Osteocyte (in vitro differentiated cells): ENCODE measurements at regions not wholly inside any gene's neighbourhood (a gene's known extent, or its start where the extent isn't known, plus 50 kb on each side); places are given as distances from the start of the nearest gene placed in this dataset.
A peak's percentile ranks its signal among the peaks of the same experiment; 100 is the strongest.

ENCODE experiments used
- DNase-seq: peaks from one replicate; pipeline ENCODE4 v3.0.0; 2021; ENCODE audit warnings: mixed read lengths; ENCODE audit not compliant: unreplicated experiment; ENCODE audit errors: extremely low spot score
- H3K27ac Mint-ChIP-seq: one replicate; pipeline ENCODE4 v1.8.0; 2021; ENCODE audit warnings: mild to moderate bottlenecking, mixed read lengths; ENCODE audit not compliant: unreplicated experiment
- H3K27me3 Mint-ChIP-seq: one replicate; pipeline ENCODE4 v1.8.0; 2021; ENCODE audit warnings: mixed read lengths; ENCODE audit not compliant: unreplicated experiment
- H3K36me3 Mint-ChIP-seq: one replicate; pipeline ENCODE4 v1.8.0; 2021; ENCODE audit warnings: mixed read lengths; ENCODE audit not compliant: unreplicated experiment
- H3K4me1 Mint-ChIP-seq: one replicate; pipeline ENCODE4 v1.8.0; 2021; ENCODE audit warnings: mixed read lengths; ENCODE audit not compliant: unreplicated experiment
- H3K4me3 Mint-ChIP-seq: one replicate; pipeline ENCODE4 v1.8.0; 2021; ENCODE audit warnings: mild to moderate bottlenecking, moderate library complexity, mixed read lengths; ENCODE audit not compliant: unreplicated experiment
- H3K9me3 Mint-ChIP-seq: one replicate; pipeline ENCODE4 v1.8.0; 2021; ENCODE audit warnings: mixed read lengths; ENCODE audit not compliant: unreplicated experiment
- TF ChIP-seq, protein P1 (sequence below): fragments of 200-600 bp; sonication (generic); IDR thresholded peaks from 2 replicates; pipeline ENCODE4 v1.5.0; 2021; ENCODE audit warnings: antibody characterized with exemption, mild to moderate bottlenecking, moderate library complexity

DNA sequence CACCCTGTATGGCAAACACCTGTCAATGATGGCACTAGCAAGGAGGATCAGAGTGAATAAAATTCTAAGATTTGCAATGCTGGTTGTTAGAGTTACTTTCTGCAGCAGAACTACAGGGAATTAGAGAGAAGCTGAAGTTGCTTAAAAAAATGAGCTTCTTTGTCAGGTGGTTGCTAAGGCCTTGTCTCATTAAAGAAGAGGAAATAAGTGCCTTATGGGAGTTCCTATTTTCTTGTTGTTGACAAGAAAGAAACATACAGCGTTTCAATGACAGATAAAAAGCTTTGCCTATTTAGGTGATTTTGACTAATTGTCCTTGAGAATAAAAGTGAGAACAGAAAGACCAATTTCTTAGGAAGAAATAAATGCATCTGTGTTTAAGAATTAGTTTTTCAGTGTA lies 106.0 kb upstream of the ARHGAP24 start:
- no peak overlapping the region for H3K4me3 Mint-ChIP-seq
- no peak for DNase-seq
- H3K4me1 Mint-ChIP-seq = no peaks in the 10 kb centered on the region
- H3K27ac Mint-ChIP-seq = no peak overlapping the region
- no peaks in the 10 kb centered on the region for H3K36me3 Mint-ChIP-seq
- TF ChIP-seq, protein P1, sequence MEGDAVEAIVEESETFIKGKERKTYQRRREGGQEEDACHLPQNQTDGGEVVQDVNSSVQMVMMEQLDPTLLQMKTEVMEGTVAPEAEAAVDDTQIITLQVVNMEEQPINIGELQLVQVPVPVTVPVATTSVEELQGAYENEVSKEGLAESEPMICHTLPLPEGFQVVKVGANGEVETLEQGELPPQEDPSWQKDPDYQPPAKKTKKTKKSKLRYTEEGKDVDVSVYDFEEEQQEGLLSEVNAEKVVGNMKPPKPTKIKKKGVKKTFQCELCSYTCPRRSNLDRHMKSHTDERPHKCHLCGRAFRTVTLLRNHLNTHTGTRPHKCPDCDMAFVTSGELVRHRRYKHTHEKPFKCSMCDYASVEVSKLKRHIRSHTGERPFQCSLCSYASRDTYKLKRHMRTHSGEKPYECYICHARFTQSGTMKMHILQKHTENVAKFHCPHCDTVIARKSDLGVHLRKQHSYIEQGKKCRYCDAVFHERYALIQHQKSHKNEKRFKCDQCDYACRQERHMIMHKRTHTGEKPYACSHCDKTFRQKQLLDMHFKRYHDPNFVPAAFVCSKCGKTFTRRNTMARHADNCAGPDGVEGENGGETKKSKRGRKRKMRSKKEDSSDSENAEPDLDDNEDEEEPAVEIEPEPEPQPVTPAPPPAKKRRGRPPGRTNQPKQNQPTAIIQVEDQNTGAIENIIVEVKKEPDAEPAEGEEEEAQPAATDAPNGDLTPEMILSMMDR = no peak
- no peaks in the 10 kb centered on the region for H3K9me3 Mint-ChIP-seq
- peaks cover 36% of the 10 kb centered on the region for H3K27me3 Mint-ChIP-seq

DNA sequence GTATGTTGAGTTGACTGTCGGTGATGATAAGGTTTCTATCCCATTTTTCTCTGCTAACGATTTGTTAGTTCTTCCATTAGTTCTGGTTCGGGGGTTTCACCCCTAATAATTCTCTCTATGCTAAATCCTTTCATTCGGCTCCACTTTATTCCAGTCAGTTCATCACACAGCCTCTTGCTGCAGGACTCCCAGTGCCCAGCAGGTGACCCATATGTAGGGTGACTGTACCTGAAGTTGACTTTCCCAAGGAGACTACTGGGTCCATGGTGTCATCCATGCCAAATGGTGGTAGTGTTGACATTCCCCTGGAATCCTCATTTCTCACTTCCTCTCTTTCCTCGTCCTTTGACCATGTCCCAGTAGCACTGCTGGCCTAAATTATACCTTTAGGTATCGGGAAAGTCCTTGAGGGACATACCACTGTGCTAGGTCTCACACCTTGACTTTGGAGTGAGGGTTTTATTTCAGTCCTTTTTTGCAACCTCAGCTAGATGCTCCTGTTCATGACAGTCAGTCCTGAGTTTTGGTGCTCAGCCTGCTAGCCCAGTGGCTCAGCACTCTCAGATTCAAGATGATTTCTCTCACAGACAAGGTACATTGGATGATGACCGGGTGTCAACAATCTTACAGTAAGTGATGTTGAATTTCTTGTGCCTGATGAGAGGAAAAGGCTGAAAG lies 105.1 kb upstream of the ARHGAP24 start:
- no peak overlapping the region for H3K4me3 Mint-ChIP-seq

DNA sequence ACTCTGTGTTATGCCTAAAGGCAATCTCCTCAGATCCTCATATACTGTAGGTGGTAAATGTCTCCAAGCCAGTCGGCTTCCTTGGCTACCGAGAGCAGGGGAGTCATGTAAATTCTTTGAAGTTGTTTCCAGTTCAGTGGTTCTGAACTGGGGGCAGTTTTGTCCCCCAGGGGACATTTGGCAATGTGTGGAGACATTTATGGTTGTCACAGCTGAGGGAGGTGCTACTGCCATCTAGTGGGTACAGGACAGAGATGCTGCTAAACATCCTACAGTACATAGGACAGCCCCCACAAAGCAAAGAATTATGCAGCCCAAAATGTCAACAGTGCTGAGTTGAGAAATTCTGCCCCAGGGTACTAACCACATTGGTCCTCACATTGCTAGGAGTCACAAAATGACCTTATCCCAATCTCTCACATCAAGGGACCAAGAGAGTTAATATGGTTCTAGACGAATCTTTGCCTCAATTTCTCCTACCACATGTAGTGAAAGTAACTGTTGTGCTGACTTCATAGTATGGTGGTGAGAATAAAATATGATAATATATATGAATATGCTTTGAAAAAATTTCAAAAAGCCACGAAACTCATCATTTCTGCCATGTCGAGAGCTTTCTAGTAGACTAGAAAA lies 104.4 kb upstream of the ARHGAP24 start:
- no peak for DNase-seq
- H3K27ac Mint-ChIP-seq = no peak overlapping the region
- peaks cover 36% of the 10 kb centered on the region for H3K27me3 Mint-ChIP-seq
- H3K36me3 Mint-ChIP-seq = no peaks in the 10 kb centered on the region
- H3K4me3 Mint-ChIP-seq = no peak overlapping the region
- TF ChIP-seq, protein P1 = peak; percentile 74
- no peaks in the 10 kb centered on the region for H3K9me3 Mint-ChIP-seq
- H3K4me1 Mint-ChIP-seq = no peaks in the 10 kb centered on the region

More for the DNA sequence above, 105.1 kb upstream of the ARHGAP24 start:
- Mint-ChIP-seq H3K27me3 (peaks cover 36% of the 10 kb centered on the region), H3K27ac (no peak overlapping the region), H3K9me3 (no peaks in the 10 kb centered on the region), H3K4me1 (no peaks in the 10 kb centered on the region), H3K36me3 (no peaks in the 10 kb centered on the region)
- TF ChIP-seq, protein P1 = no peak
- no peak for DNase-seq

DNA sequence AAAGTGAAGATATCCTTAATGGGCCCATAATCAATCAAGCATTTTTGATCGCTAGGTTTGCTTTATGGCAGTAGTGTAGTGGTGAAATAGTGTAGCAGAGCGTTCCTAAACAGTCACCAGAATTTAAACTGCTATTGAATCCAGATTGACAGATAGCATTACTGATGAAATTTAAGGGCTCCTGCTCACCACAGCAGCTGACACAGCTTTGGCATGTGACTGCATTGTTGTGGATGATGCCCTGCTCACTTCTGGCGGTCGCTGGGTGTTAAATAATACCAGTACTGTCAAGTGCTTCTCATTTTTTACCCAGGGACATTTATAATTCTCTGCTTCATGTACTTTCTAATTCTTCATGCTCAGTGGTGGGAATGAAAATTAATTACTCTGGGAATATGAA lies 102.0 kb upstream of the ARHGAP24 start:
- no peaks in the 10 kb centered on the region for H3K9me3 Mint-ChIP-seq
- no peaks in the 10 kb centered on the region for H3K36me3 Mint-ChIP-seq
- H3K4me3 Mint-ChIP-seq = no peak overlapping the region
- H3K4me1 Mint-ChIP-seq = no peaks in the 10 kb centered on the region
- H3K27me3 Mint-ChIP-seq = peaks cover 21% of the 10 kb centered on the region
- DNase-seq = no peak
- TF ChIP-seq, protein P1 = no peak
- no peak overlapping the region for H3K27ac Mint-ChIP-seq

DNA sequence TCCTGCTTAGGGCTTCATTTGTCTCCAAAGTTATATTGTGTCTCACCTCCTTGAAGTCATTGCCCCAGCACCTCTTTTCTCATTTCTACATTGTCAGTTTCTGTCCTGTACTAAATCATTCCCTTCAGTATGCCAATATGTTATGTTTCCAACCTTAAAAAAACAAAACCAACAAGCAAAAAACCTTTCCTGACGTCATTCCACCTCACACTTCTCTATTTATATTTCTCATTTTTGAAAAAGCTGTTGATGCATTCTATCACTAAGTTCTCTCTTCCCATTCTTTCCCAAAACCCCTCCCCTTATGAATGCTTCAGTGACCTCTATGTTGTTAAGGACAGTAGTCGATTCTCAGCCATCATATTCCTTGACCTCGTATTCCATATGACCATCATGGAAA lies 98.7 kb upstream of the ARHGAP24 start:
- no peaks in the 10 kb centered on the region for H3K9me3 Mint-ChIP-seq
- no peak overlapping the region for H3K27ac Mint-ChIP-seq
- peaks cover 21% of the 10 kb centered on the region for H3K27me3 Mint-ChIP-seq
- H3K36me3 Mint-ChIP-seq = no peaks in the 10 kb centered on the region
- TF ChIP-seq, protein P1 = no peak
- no peak for DNase-seq
- H3K4me1 Mint-ChIP-seq = no peaks in the 10 kb centered on the region
- H3K4me3 Mint-ChIP-seq = no peak overlapping the region
